LHCN-M2 (cell line): ENCODE measurements at regions not wholly inside any gene's neighbourhood (a gene's known extent, or its start where the extent isn't known, plus 50 kb on each side); places are given as distances from the start of the nearest gene placed in this dataset.

Experiments
- DNase-seq: peaks from one replicate; pipeline ENCODE4 v3.0.0-alpha.2; 2012; ENCODE audit warnings: low read depth

DNA sequence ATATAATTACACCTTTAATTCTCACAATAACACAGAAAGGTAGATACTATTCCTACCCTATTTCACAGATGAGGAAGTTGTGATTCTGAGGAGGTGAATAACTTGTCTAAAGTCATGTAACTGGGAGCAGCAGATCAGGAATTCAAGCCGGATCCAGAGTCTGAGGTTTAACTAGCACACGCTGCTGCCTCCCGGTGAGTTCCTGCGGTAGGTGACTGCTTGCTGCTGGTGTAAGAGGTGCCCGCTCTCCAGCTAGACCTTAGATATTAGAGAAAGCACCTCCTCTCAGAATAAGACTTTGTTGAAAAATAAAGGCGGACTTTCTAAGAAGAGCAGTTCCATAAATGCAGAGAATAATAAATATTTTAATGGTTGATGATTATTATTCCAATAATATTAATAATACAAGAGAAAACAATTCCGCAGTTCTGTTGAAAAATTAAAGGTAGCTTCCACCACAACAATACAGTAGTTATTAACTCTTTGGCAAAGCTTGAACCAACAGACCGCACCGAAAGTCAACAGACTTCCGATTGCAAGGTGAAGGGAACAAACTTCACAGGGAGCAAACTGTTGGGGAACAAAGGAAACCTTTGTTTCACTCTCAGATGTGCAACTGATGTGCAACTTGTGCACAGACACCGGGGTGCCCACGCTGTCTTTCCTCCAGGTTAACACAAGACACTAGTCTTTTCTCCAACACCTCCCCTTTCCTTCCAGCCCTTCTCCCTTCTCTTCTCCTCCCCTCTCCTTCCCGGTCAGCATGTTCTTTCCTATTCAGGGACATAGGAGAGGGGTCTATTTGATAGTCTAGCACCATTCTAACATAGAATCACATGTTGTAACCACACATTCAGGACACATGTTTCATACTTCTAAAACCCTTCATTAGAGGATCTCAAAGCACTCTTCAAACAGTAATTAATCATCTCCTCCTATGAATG lies 73.2 kb upstream of the EGLN3 start:
- no peak for DNase-seq

DNA sequence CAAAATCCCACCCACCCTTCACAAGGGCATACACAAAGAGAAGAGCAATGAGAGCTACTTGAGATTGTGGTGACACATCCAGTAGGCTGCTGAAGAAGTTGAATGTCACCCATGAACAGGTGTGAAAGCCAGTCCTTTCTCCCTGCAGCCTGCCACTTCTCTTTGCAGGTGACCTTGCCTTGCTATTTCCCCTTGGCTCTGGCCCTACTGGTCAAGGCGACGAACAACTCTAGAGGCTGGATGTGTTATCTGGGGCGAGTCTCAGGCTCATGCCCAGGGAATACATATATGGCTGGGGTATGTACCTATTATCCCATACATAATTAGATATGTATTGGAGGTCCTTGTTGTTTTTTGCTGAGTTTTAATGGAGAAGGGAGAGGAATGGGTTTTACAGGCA lies 70.2 kb upstream of the EGLN3 start:
- DNase-seq, result no peak

DNA sequence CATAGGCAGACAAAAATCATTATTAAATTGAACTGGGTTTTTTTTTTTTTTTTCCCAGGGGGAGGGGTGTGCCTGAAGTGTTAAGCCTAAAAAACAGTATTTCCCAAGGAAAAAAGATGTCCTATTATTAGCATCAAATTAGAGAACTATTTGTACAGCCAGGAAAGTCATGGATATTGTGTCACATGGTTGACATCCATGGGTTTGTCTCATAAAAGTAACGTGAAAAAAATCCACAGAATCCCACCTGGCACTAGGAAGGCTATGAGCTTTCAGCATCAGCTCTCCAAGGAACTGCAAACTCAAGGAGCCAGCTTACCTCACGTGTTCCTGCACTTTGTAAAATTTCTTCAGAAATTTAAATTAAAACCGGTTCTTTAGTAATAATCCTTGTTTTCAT lies 69.1 kb upstream of the EGLN3 start:
- DNase-seq, result no peak

DNA sequence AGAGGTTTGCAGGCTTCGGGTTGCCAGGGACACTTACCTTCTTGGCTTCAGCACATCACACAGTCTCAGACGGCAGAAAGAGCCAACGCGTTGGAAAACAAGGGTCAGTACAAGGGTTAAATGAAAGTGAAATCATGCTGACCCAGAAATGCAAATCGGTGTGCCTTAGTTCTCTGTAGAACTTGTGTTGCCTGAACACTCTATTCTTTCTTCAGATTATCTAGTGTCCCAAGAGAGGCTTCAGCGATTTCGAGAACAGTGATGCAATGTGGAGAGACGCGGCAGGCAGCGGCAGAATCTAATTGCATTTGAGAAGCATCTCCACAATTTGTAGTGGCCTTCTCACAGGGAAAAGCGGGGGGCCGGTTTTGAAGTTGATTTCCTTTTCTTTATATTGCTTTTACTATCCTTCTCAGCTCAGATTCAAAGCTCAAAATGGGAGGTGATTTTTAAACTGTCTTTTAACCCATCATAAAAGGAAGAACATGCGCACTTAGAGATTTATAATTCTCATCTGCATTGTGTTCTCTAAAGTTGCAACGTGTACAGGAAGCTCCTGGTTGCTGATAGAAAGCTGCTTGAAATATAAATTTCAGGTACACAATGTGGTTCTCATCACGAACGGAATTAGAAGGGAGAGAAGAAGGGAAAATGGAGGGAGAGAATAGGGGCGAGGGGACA lies 67.8 kb upstream of the EGLN3 start:
- peak; percentile 33 for DNase-seq

DNA sequence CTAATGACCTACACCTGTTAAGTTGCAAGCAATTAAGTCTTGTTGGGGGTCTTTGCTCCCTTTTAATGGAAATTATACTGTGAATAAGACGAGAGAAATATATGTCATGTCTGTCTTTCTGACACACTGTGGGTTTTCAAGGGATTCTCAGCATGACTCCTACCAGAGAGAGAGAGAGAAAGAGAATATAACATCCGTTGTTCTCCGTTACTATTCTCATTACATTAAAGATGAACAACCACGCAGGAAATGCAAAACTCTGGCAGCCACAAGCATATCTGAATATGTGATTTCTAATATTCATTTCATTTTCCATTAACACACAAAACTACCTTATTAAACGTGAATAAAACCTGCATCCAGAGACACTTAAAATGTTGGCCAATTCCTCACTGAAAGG lies 67.3 kb upstream of the EGLN3 start:
- no peak for DNase-seq

DNA sequence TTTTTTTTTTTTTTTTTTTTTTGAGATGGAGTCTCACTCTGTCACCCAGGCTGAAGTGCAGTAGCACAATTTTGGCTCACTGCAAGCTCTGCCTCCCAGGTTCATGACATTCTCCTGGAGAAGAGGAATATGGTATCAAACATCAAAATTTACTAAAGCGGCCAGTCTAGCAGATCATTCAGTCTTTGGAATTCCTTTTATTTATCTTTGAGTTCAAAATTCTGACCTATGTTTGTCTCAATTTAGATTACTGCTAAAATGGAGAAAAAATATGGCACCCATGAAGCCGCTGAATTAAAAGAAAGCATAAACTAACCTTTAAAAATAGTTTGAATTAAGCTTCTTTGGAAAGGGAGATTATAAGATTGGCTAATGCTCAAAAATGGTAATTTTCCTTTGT lies 64.5 kb upstream of the EGLN3 start:
- no peak for DNase-seq

DNA sequence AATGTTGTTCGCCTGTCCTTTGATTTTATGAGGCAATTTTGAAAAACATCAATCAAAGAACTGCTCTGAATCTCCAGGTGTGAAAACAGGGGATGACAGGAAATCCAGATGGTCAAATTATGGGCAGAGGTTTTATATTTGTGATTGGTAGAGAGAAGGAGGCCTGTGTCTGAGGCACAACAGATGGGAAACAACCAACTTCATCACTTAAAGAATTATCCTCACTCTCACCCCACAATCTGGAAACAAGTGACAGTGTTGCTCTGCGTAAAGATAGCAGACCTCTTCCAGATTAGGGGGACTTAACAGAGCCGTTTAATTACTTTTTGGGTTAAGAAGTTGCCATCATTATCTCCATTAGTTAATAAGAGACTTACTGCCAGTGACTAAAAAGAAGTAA lies 64.1 kb upstream of the EGLN3 start:
- no peak for DNase-seq

DNA sequence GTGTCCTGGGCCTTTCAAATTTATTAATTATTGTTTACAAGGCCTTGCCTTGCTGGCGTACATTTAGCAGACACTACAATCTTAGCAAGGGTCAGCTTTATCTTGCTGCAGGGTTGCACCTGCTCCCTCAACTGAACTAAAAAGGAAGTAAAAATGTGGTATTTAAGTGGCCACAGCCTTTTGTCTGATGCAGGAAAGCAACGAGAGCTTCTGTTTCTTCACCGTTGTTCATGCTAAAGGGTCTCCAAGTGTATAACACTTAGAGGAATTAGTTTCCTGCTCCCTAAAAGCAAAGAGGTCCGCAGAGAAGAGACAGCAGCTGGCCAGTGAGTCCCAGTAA lies 62.8 kb upstream of the EGLN3 start:
- no peak for DNase-seq

DNA sequence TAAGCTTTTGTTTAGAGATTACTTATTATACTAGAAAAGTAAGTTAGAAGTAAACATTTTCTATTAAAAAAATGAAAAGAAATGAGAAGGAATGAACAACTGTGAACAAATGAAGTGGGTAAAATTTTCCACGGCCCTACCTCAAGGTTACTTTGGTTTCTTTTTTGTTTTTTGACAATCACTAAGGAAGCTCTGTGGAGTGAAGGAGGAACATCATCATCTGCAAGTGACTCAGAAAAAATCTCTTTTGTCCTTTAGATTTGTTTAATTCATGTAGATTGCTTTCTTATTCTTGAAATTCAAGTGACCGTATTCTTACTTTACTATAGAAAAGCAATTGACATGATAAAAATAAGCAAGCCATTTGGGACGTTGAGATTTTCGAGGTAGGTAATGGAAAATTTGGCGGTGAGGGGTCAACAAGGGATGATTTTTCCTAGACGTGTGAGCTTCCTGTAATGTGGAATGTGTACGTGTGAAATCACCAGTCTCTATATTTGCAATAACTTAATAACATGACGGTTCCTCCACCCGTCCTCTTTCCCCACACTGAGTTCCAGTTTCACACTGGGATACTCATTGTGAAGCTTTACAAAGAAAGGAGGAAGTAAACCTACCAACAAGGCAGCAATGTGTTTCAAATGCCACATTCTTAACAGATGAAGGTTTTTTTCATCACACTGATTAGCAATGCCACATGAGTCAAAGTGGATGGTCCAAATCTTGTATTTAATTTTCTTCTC lies 62.3 kb upstream of the EGLN3 start:
- DNase-seq, result no peak

DNA sequence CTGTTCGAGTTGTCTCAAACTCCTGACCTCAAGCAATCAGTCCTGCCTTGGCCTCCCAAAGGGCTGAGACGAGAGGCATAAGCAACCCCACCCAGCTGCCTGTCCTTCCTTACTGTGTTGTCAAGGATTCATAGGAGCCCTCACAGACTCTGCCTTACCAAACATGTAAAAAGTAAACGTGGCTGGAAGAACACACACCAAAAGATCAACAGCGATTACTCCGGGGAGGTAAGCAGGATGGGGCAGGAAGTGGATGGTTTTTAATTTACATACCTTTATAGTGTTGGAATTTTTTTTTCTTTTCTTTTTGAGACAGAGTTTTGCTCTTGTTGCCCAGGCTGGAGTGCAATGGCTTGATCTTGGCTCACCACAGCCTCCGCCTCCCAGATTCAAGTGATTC lies 61.5 kb upstream of the EGLN3 start:
- no peak for DNase-seq

DNA sequence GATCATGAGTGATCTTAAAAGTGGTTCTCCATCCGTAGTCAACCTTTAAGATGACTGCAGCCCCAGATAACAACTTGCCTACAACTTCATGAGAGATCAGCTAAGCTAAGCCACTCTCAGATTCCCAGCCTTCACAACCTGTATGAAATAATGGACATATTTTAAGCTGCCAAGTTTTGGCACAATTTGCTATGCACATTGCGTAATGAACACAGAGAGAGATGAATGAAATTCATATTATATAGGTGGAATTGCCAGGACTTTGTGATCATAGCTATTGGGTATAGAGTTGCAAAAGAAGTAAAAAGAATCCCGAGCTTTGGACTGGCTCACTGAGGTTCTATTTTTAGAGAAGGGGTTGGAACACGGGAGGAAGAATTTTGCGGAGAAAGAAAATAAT lies 59.1 kb upstream of the EGLN3 start:
- DNase-seq, result no peak

DNA sequence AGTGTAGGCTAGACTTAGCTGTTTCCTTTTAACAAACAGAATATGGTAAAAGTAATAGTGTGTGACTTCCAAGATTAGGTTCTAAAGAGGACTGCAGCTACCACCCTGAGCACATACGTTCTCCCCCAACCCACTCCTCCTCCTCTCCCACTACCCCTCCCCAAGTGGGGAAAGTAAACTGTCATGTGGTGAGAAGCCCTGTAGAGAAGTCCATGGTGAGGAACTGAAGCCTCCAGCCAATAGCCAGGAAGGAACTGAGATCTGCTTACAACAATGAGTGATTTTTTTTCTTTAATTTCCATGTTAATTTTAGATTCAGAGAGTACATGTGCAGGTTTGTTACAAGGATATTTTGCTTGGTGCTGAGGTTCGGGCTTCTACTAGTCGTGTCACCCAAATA lies 57.0 kb upstream of the EGLN3 start:
- DNase-seq, result no peak

DNA sequence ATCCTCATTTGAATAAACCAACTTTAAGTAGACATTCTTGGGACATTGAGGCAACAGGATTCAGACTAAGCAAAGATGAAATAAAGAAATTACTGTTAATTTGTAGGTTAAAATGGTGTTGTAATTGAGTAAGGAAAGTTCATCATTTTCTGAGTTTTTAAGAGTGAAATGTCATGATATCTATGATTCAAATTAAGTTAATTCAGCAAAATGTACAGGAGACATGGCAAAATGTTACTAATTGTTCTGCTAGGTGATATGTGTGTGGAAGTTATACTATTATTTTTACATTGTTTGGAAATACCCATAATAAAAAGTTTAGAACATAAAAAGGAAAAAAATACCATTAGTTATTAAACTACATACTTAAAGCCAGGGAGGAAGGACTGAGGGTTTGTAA lies 55.0 kb upstream of the EGLN3 start:
- no peak for DNase-seq

DNA sequence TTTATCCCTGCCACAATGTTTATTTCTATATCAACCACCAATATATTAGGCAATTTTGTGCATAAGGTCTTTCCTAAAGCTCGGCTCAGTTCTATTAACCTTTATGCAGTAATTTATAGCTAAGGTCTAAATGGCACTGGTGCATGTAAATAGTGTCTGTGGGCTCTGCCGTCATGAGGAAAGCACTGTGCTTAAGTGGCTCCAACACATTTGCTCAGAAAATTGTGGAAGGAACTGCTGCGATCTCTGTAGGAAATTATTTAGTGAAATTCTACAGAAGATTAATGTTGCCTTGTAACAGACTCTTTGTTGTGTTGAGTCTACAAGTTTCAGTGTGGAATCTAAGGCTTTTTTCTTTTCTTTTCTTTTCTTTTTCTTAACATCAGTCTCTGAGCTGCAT lies 54.0 kb upstream of the EGLN3 start:
- no peak for DNase-seq

DNA sequence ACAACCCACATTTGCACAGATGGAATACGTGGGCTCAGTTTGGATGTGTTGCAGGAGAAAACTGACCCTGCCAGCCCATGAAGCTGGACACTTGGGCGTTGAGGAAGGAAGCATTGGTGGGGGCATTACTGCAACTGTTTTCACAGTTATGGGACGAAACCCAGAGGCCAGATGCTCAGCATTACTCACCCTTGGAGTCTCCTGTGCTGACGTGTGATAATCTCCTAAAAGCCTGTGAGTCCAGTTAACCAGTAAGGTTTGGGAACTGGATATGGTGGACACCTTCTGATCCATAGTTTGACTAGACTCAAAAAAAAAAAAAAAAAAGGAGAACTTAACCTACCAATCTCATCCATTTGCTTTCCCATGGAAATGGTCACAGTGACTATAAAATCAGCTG lies 52.8 kb upstream of the EGLN3 start:
- DNase-seq, result peak; percentile 48

DNA sequence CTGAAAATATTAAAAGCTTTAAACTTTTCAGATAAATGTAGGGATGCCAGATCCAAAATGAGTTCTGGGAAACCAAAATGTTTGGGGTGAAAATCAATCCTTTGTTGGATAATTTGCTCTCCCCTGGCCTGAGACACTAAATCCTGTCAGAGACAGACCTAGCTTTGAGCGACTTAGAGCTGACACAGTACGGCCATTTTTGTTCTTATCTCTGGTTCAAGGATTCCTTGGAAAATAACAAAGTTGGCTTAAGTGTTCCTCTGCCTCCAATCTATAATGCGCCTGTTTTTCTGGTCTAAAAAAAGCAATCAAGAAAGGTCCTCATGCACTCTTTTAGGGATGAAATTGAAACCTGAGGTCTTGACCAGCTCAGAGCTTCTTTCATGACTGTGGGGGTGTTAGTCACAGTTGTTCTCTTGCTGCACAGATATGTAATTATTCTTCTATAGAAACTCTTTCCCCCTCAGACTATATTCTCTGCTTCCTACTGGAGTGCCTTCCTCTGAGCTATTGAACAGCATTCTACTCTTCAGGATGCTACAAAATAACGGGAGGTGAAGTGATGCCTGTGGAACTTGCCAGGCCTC lies 52.3 kb upstream of the EGLN3 start:
- no peak for DNase-seq
